ENCODE measurements at regions not wholly inside any gene's neighbourhood (a gene's known extent, or its start where the extent isn't known, plus 50 kb on each side); places are given as distances from the start of the nearest gene placed in this dataset.

DNA sequence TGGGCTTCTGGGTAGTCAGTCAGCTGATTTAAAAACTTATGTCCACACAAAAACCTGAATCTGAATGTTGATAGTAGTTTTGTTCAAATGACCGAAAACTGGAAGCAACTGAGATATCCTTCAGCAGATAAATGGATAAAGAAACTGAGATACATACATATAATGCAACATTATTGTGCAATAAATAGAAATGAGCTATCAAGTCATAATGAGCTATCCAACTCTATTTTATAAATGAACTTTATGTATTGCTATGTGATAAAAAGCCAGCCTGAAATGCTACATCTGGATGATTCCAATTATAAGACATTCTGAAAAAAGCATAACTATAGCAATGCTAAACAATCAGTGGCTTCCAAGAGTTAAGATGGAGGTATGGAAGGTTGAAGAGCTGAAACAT, 748.7 kb downstream of the TNS3 start:
- TF ChIP-seq, protein P1, sequence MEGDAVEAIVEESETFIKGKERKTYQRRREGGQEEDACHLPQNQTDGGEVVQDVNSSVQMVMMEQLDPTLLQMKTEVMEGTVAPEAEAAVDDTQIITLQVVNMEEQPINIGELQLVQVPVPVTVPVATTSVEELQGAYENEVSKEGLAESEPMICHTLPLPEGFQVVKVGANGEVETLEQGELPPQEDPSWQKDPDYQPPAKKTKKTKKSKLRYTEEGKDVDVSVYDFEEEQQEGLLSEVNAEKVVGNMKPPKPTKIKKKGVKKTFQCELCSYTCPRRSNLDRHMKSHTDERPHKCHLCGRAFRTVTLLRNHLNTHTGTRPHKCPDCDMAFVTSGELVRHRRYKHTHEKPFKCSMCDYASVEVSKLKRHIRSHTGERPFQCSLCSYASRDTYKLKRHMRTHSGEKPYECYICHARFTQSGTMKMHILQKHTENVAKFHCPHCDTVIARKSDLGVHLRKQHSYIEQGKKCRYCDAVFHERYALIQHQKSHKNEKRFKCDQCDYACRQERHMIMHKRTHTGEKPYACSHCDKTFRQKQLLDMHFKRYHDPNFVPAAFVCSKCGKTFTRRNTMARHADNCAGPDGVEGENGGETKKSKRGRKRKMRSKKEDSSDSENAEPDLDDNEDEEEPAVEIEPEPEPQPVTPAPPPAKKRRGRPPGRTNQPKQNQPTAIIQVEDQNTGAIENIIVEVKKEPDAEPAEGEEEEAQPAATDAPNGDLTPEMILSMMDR (IDR thresholded peaks at IDR 0.05; ENCODE audit: low read depth, low read length, missing input control): no peak
- TF ChIP-seq RAD21 (IDR thresholded peaks at IDR 0.05): no peak
- no peak for TF ChIP-seq REST (IDR thresholded peaks at IDR 0.05)
- TF ChIP-seq MAX (IDR thresholded peaks at IDR 0.05): no peak
- no peak for TF ChIP-seq GABPA (IDR thresholded peaks at IDR 0.05 in 1 of 2, conservative IDR thresholded peaks at IDR 0.05 in 1 of 2)
- no peak for TF ChIP-seq RXRA (IDR thresholded peaks at IDR 0.05)
- TF ChIP-seq TAF1 (conservative IDR thresholded peaks at IDR 0.05): no peak
- TF ChIP-seq NR2F2 (IDR thresholded peaks at IDR 0.05): no peak
- TF ChIP-seq FOXA1 (IDR thresholded peaks at IDR 0.05): no peak

Data from liver (tissue), 3 donors.